HepG2 (cell line): ENCODE measurements at regions not wholly inside any gene's neighbourhood (a gene's known extent, or its start where the extent isn't known, plus 50 kb on each side); places are given as distances from the start of the nearest gene placed in this dataset.

Experiments
- ATAC-seq: fragments of 200-7000 bp; cut with Tn5 transposase; 3 replicates; pipeline ENCODE4 v1.9.1; 2020; ENCODE audit warnings: mild to moderate bottlenecking, moderate library complexity
- BruUV-seq: library from RNA; stranded (reverse); fragments of 400-500 nt; replicated peaks from 2 replicates; lab custom pipeline; 2021; lab: Mats Ljungman, UMichigan
- CTCF ChIA-PET: fragments of 300-600 bp; formaldehyde crosslinking; extraction: SDS; loops from one replicate; lab custom pipeline; 2021; ENCODE audit warnings: low total read pairs, inconsistent platforms, low intra/inter-chr PET ratio; lab: Yijun Ruan, JAX
- POLR2A ChIA-PET: fragments of 350-600 bp; sonication (Branson Sonifier 250); formaldehyde crosslinking; loops from one replicate; lab custom pipeline; 2020; ENCODE audit warnings: antibody characterized with exemption, inconsistent platforms; lab: Yijun Ruan, JAX
- DNase-seq: peaks from one replicate; pipeline ENCODE4 v3.0.0-alpha.2; 2015; ENCODE audit warnings: low spot score
- FAIRE-seq: peaks from 3 replicates; lab custom pipeline; 2011; peaks lifted over from hg19 to GRCh38; lab: Jason Lieb, UNC
- H2AFZ ChIP-seq: one replicate; pipeline ENCODE4 v1.6.1; 2011; ENCODE audit warnings: low read length, inconsistent platforms
- H3K27ac ChIP-seq: fragments of 300-600 bp; 3 replicates; pipeline ENCODE4 v1.8.0; 2011; ENCODE audit warnings: mixed run types, mild to moderate bottlenecking, mixed read lengths, low read length, inconsistent platforms; ENCODE audit not compliant: insufficient read depth; ENCODE audit errors: extremely low read length
- H3K27me3 ChIP-seq, 2 experiments: fragments of 200-600 bp in 1 of 2; 2 replicates in 1 of 2; 3 replicates in 1 of 2; pipeline versions ENCODE4 v1.6.0 to v1.8.0; 2011; ENCODE audit warnings: low read length in 2 of 2, mild to moderate bottlenecking in 2 of 2, moderate library complexity in 2 of 2, inconsistent platforms in 1 of 2; ENCODE audit not compliant: insufficient read depth in 2 of 2, control insufficient read depth in 1 of 2
- H3K36me3 ChIP-seq, 2 experiments: fragments of 200-600 bp in 1 of 2; replicated peaks in 1 of 2; 2 replicates in 1 of 2; 3 replicates in 1 of 2; pipeline versions ENCODE4 v1.5.1 to v1.8.0; 2011; ENCODE audit warnings: low read length in 2 of 2, inconsistent platforms in 1 of 2; ENCODE audit not compliant: insufficient read depth in 2 of 2, control insufficient read depth in 1 of 2
- H3K4me1 ChIP-seq: 2 replicates; pipeline ENCODE4 v1.5.1; 2012; ENCODE audit warnings: low read length, inconsistent platforms; ENCODE audit not compliant: insufficient read depth
- H3K4me2 ChIP-seq: 2 replicates; pipeline ENCODE4 v1.6.0; 2011; ENCODE audit warnings: low read depth, low read length, inconsistent platforms
- H3K4me3 ChIP-seq, 3 experiments: fragments of 200-600 bp in 1 of 3; sonication (generic), shearing (Covaris generic) in 1 of 3; replicated peaks in 1 of 3; 2 replicates each; pipeline ENCODE4 v1.5.1; 2011 to 2016; ENCODE audit warnings: low read length in 3 of 3, inconsistent platforms in 2 of 3, low read depth in 2 of 3, mild to moderate bottlenecking in 2 of 3, control low read depth in 1 of 3, mixed read lengths in 1 of 3; ENCODE audit not compliant: insufficient read depth in 1 of 3
- H3K79me2 ChIP-seq: one replicate; pipeline ENCODE4 v1.6.1; 2011; ENCODE audit warnings: low read length, inconsistent platforms; ENCODE audit not compliant: insufficient read depth
- H3K9ac ChIP-seq: 2 replicates; pipeline ENCODE4 v1.6.0; 2011; ENCODE audit warnings: mild to moderate bottlenecking, low read depth, low read length, inconsistent platforms; ENCODE audit not compliant: insufficient read depth
- H3K9me3 ChIP-seq: 2 replicates; pipeline ENCODE4 v1.5.1; 2012; ENCODE audit warnings: mild to moderate bottlenecking, low read length
- H4K20me1 ChIP-seq: 2 replicates; pipeline ENCODE4 v1.6.0; 2011; ENCODE audit warnings: inconsistent platforms, mild to moderate bottlenecking, low read length, moderate library complexity; ENCODE audit not compliant: insufficient read depth
- HOXA7 ChIP-seq: sonication (generic); formaldehyde crosslinking; IDR thresholded peaks from 2 replicates; pipeline ENCODE4 v1.8.1; 2022; ENCODE audit warnings: mild to moderate bottlenecking, missing genetic modification reagents, moderate library complexity
- HOXA9 ChIP-seq: sonication (generic); formaldehyde crosslinking; IDR thresholded peaks from 2 replicates; pipeline ENCODE4 v1.8.1; 2022; ENCODE audit warnings: missing genetic modification reagents, mild to moderate bottlenecking, moderate library complexity, borderline replicate concordance
- KDM5A ChIP-seq: fragments of 200-600 bp; sonication (generic); IDR thresholded peaks from 2 replicates; pipeline ENCODE4 v1.7.0; 2018; ENCODE audit warnings: antibody characterized with exemption, mild to moderate bottlenecking, low read length, borderline replicate concordance
- SATB2 ChIP-seq: sonication (generic); formaldehyde crosslinking; IDR thresholded peaks from 2 replicates; pipeline ENCODE4 v1.5.0; 2020; ENCODE audit warnings: missing genetic modification reagents
- TEF ChIP-seq: sonication (generic); formaldehyde crosslinking; IDR thresholded peaks from 2 replicates; pipeline ENCODE4 v1.5.0; 2020; ENCODE audit warnings: missing genetic modification reagents
- TFE3 ChIP-seq: IDR thresholded peaks from 2 replicates; pipeline ENCODE4 v1.6.1; 2016
- YEATS4 ChIP-seq: sonication (generic); formaldehyde crosslinking; IDR thresholded peaks from 2 replicates; pipeline ENCODE4 v1.4.0; 2020; ENCODE audit warnings: missing genetic modification reagents, borderline replicate concordance
- ZBTB25 ChIP-seq: IDR thresholded peaks from 2 replicates; pipeline ENCODE4 v1.6.1; 2018; ENCODE audit warnings: missing genetic modification reagents
- ZHX2 ChIP-seq, 2 experiments: sonication (generic) in 1 of 2; formaldehyde crosslinking in 1 of 2; IDR thresholded peaks; 2 replicates each; pipeline versions ENCODE4 v1.6.1 to v1.9.0; 2014 to 2022; ENCODE audit warnings: antibody characterized with exemption in 1 of 2, borderline replicate concordance in 1 of 2, inconsistent platforms in 1 of 2, low read depth in 1 of 2, missing genetic modification reagents in 1 of 2
- ZNF17 ChIP-seq: sonication (generic); formaldehyde crosslinking; IDR thresholded peaks from 2 replicates; pipeline ENCODE4 v1.5.0; 2020; ENCODE audit warnings: mild to moderate bottlenecking, missing genetic modification reagents
- ZNF367 ChIP-seq: sonication (generic); formaldehyde crosslinking; IDR thresholded peaks from 2 replicates; pipeline ENCODE4 v1.4.0; 2020; ENCODE audit warnings: missing genetic modification reagents, borderline replicate concordance
- ZNF432 ChIP-seq: sonication (generic); formaldehyde crosslinking; IDR thresholded peaks from 2 replicates; pipeline ENCODE4 v1.5.0; 2020; ENCODE audit warnings: missing genetic modification reagents, mild to moderate bottlenecking, borderline replicate concordance
- ZNF563 ChIP-seq: sonication (generic); formaldehyde crosslinking; IDR thresholded peaks from 2 replicates; pipeline ENCODE4 v1.8.0; 2022; ENCODE audit warnings: mild to moderate bottlenecking, moderate library complexity, missing genetic modification reagents
- ZNF7 ChIP-seq: IDR thresholded peaks from 2 replicates; pipeline ENCODE4 v1.6.1; 2016; ENCODE audit warnings: missing biosample characterization, missing genetic modification reagents
- ZNF713 ChIP-seq: sonication (generic); formaldehyde crosslinking; IDR thresholded peaks from 2 replicates; pipeline ENCODE4 v1.4.0; 2020; ENCODE audit warnings: mild to moderate bottlenecking, missing genetic modification reagents
- ZNF781 ChIP-seq: sonication (generic); formaldehyde crosslinking; IDR thresholded peaks from 2 replicates; pipeline ENCODE4 v1.5.1; 2020; ENCODE audit warnings: borderline replicate concordance, mild to moderate bottlenecking, missing genetic modification reagents; ENCODE audit errors: not compliant biosample characterization
- ZNF782 ChIP-seq: sonication (generic); formaldehyde crosslinking; IDR thresholded peaks from 2 replicates; pipeline ENCODE4 v1.4.0; 2020; ENCODE audit warnings: missing genetic modification reagents, mild to moderate bottlenecking, borderline replicate concordance
- WGBS: methylation state at CpG from one replicate; pipeline ENCODE4 v1.1.6; 2017; ENCODE audit warnings: low lambda C conversion rate; 5-methylcytosine and 5-hydroxymethylcytosine counted together
- in situ Hi-C: cut with HindIII; loops from 2 replicates; pipeline ENCODE4 v1.10.0; 2017; ENCODE audit warnings: low pct_unique_long_range_greater_than_20kb; ENCODE audit not compliant: extremely low pct_ligation_motif_present
- intact Hi-C: fragments of 100-400 bp; cut with micrococcal nuclease; formaldehyde crosslinking; loops from one replicate; pipeline ENCODE4 v1.10.0; 2022; ENCODE audit not compliant: unreplicated experiment

GRCh38 chr3:189490337-189490736 is 140.9 kb upstream of the TP63 start:
- DNase-seq (no peak), ATAC-seq (no peak), FAIRE-seq (no peak)
- WGBS, result 0% methylated on average over 1 of the region's 1 CpG
- H3K4me2 ChIP-seq, result no peak overlapping the region
- no peak overlapping the region for H3K4me3 ChIP-seq
- intact Hi-C loops (no loop called here), in situ Hi-C loops (no loop called here)
- BruUV-seq, result no TSS peak
- H3K79me2 ChIP-seq, result no peaks in the 10 kb centered on the region
- CTCF ChIA-PET, result no interaction called here
- POLR2A ChIA-PET, result no interaction called here
- H3K36me3 ChIP-seq, result no peaks in the 10 kb centered on the region
- H3K27ac ChIP-seq, result no peak overlapping the region
- no peaks in the 10 kb centered on the region for H3K4me1 ChIP-seq
- no peaks in the 10 kb centered on the region for H3K27me3 ChIP-seq
- H3K9ac ChIP-seq, result no peak overlapping the region
- TF ChIP-seq ZNF367 (CRISPR knock-in tag) (no peak), ZHX2 (IDR thresholded peaks at IDR 0.05; ENCODE audit: low read depth) (no peak), ZHX2 (CRISPR knock-in tag; IDR thresholded peaks at IDR 0.05; ENCODE audit: borderline replicate concordance) (no peak), ZNF17 (CRISPR knock-in tag) (no peak), ZNF781 (CRISPR knock-in tag) (no peak), KDM5A (no peak), HOXA9 (CRISPR knock-in tag) (no peak), ZNF713 (CRISPR knock-in tag) (no peak), ZNF7 (CRISPR knock-in tag) (no peak), ZNF782 (no peak), ZNF432 (CRISPR knock-in tag) (no peak), TEF (CRISPR knock-in tag) (no peak), TFE3 (CRISPR knock-in tag) (no peak), HOXA7 (CRISPR knock-in tag) (no peak), ZBTB25 (CRISPR knock-in tag) (no peak), SATB2 (CRISPR knock-in tag) (no peak), YEATS4 (CRISPR knock-in tag) (no peak), ZNF563 (CRISPR knock-in tag) (no peak)
- H4K20me1 ChIP-seq, result no peaks in the 10 kb centered on the region
- no peaks in the 10 kb centered on the region for H3K9me3 ChIP-seq
- H2AFZ ChIP-seq, result no peak overlapping the region
